ENCODE measurements at regions not wholly inside any gene's neighbourhood (a gene's known extent, or its start where the extent isn't known, plus 50 kb on each side); places are given as distances from the start of the nearest gene placed in this dataset.

GRCh38 chr7:42987648-42988214, 55.6 kb downstream of the MRPL32 start:
- DNase-seq (no peak), ATAC-seq (no peak)
- H3K27me3 Mint-ChIP-seq: peaks cover 35% of the 10 kb centered on the region
- peaks cover 5 to 9% of the 10 kb centered on the region in 2 donors for H3K9me3 Mint-ChIP-seq
- H3K27ac Mint-ChIP-seq: no peak overlapping the region
- no peak overlapping the region for H3K4me3 Mint-ChIP-seq
- no peaks in the 10 kb centered on the region for H3K4me1 Mint-ChIP-seq

GRCh38 chr7:42991024-42991423, 58.8 kb downstream of the MRPL32 start:
- DNase-seq (no peak), ATAC-seq (no peak)
- Mint-ChIP-seq H3K27ac (no peak overlapping the region), H3K9me3 (peaks cover 0 to 2% of the 10 kb centered on the region in 2 donors), H3K27me3 (peaks cover 46% of the 10 kb centered on the region), H3K4me3 (no peak overlapping the region), H3K4me1 (no peaks in the 10 kb centered on the region)

- Mint-ChIP-seq H3K27me3 (peaks cover 44% of the 10 kb centered on the region), H3K4me3 (no peak overlapping the region), H3K4me1 (no peaks in the 10 kb centered on the region), H3K27ac (no peak overlapping the region), H3K9me3 (no peaks in the 10 kb centered on the region)
- ATAC-seq (no peak), DNase-seq (no peak)
Measured at GRCh38 chr7:42991913-42992591, 59.9 kb downstream of the MRPL32 start.

- DNase-seq: no peak
- H3K4me3 Mint-ChIP-seq: peak overlapping the region in 1 of 2 donors; percentile 35
- no peaks in the 10 kb centered on the region for H3K4me1 Mint-ChIP-seq
- no peaks in the 10 kb centered on the region for H3K9me3 Mint-ChIP-seq
- peak overlapping the region in 1 of 2 donors; percentile 54 for H3K27ac Mint-ChIP-seq
- peaks cover 44% of the 10 kb centered on the region for H3K27me3 Mint-ChIP-seq
- ATAC-seq: no peak
Measured at GRCh38 chr7:42993038-42993437, 60.9 kb downstream of the MRPL32 start.

DNA sequence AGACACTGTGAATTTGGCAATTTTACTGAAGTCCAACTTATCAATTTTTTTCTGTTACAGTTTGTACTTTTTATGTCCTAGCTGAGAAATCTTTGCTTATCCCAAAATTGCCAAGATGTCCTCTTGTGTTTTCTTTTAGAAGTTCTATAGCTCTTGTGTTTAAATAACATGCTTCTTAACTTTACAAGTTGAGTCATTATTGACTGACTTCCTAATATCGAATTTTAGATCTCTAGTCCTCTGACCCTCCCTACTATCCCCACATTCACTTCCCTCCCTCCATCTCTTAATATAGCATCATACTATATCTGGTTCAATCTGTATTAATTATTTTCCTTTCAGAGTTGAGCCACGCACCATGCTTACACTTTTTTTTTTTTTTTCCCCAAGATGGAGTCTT, 61.9 kb downstream of the MRPL32 start:
- ATAC-seq: no peak
- Mint-ChIP-seq H3K4me3 (no peak overlapping the region), H3K27me3 (peaks cover 42% of the 10 kb centered on the region), H3K9me3 (no peaks in the 10 kb centered on the region), H3K4me1 (no peaks in the 10 kb centered on the region), H3K27ac (no peak overlapping the region)
- DNase-seq: no peak

- Mint-ChIP-seq H3K27me3 (peaks cover 37% of the 10 kb centered on the region), H3K9me3 (no peaks in the 10 kb centered on the region), H3K4me1 (no peaks in the 10 kb centered on the region), H3K4me3 (no peak overlapping the region), H3K27ac (no peak overlapping the region)
- DNase-seq (no peak), ATAC-seq (no peak)
Measured at GRCh38 chr7:42997611-42998010, 65.4 kb downstream of the MRPL32 start.

DNA sequence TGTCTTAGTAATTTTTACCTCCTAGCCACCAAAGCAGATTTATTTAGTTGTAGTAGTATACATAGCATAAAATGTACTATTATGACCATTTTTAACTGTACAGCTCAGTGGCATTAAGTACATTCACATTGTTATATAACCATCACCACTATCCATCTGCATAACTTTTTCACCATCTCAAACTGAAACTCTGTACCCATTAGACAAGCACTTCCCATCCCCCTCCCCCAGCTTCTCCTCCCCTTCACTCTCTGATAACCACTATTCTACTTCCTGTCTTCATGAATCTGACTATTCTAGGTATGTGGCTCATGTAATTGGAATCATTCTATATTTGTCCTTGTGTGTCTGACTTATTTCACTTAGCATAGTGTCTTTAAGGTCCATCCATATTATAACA, 71.9 kb downstream of the MRPL32 start:
- DNase-seq (peak in 1 of 2 donors; percentile 15), ATAC-seq (peak; percentile 70)
- no peaks in the 10 kb centered on the region for H3K9me3 Mint-ChIP-seq
- H3K27me3 Mint-ChIP-seq: peaks cover 45% of the 10 kb centered on the region
- H3K27ac Mint-ChIP-seq: peak overlapping the region in 1 of 2 donors; percentile 65
- H3K4me3 Mint-ChIP-seq: no peak overlapping the region
- peaks cover 8% of the 10 kb centered on the region for H3K4me1 Mint-ChIP-seq

DNA sequence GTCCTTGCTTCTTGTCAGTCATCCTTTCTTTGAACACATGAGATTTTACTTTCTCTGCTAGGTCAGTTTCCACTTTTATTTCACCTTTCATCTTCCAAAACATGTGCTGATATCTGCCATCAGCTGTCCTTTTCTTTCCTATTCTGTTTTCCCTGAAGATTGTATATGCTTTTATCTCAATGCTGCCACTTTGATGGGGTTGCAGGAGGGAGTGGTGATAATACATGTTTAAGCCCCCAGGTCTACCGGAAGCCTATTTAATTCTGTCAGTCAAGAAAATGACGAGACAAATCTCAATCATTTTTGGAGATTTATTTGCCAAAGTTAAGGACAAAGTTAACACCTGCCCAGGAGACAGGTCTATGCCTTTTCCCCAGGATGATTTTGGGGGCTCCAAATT, 73.8 kb downstream of the MRPL32 start:
- Mint-ChIP-seq H3K9me3 (no peaks in the 10 kb centered on the region), H3K27me3 (peaks cover 42% of the 10 kb centered on the region), H3K4me3 (no peak overlapping the region), H3K27ac (no peak overlapping the region), H3K4me1 (peaks cover 8% of the 10 kb centered on the region)
- DNase-seq (no peak), ATAC-seq (no peak)

DNA sequence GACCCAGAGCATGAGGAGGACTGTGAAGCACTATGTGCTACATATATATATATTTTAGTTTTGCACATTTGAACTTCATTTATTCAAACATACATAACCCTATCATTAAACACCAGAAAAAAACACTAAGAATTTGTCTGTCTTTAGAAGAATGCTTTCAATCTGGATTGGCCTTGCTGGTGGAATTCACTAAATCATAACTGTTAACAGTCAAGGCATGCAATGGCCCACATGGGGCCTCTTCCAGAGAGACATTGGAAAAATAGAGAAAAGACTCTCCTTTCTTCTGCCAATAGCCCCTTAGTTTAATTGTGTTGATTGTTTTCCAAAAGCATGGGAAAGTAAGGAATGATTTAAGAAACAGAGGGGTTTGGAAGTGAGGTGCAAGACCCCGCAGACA, 77.9 kb downstream of the MRPL32 start:
- Mint-ChIP-seq H3K27me3 (peaks cover 38% of the 10 kb centered on the region), H3K4me1 (no peaks in the 10 kb centered on the region)

DNA sequence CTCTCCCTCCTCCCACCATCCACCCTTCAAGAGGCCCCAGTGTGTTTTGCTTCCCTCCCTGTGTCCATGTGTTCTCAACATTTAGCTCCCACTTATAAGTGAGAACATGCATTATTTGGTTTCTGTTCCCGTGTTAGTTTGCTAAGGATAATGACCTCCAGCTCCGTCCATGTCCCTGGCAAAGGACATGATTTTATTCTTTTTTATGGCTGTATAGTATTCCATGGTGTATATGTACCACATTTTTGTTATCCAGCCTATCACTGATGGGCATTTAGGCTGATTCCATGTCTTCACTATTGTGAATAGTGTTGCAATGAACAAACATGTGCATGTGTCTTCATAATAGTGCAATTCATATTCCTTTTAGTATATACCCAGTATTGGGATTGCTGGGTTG, 79.7 kb downstream of the MRPL32 start:
- Mint-ChIP-seq H3K27ac (no peak overlapping the region), H3K4me1 (no peaks in the 10 kb centered on the region), H3K9me3 (peaks cover 0 to 5% of the 10 kb centered on the region in 2 donors), H3K27me3 (peaks cover 36% of the 10 kb centered on the region), H3K4me3 (no peak overlapping the region)
- no peak for DNase-seq
- ATAC-seq: no peak

More for the DNA sequence above, 77.9 kb downstream of the MRPL32 start:
- DNase-seq (no peak), ATAC-seq (no peak)
- H3K4me3 Mint-ChIP-seq: no peak overlapping the region
- peaks cover 0 to 5% of the 10 kb centered on the region in 2 donors for H3K9me3 Mint-ChIP-seq
- no peak overlapping the region for H3K27ac Mint-ChIP-seq

DNA sequence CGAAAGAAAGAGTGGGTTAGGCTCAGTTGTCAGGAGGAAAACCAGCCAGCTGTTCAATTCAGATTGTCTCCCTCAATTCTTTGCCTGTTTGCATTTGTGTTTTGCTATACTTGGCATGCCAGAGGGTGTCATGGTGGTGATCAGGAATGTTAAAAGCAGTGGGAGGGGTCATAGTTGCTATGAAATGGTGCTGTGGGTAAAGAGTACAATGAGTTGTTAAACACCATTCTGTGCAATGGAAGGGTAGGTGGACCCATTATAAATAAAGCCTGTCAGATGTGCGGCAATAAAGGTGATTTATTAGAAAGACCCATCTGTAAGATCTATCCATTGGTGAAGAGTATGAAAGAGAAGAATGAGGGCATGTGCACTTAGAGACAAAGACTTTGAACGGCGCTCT, 82.2 kb downstream of the MRPL32 start:
- no peak overlapping the region for H3K27ac Mint-ChIP-seq
- H3K4me1 Mint-ChIP-seq: no peaks in the 10 kb centered on the region
- H3K9me3 Mint-ChIP-seq: peaks cover 0 to 5% of the 10 kb centered on the region in 2 donors
- no peak for ATAC-seq
- DNase-seq: no peak
- no peak overlapping the region for H3K4me3 Mint-ChIP-seq
- H3K27me3 Mint-ChIP-seq: peaks cover 41% of the 10 kb centered on the region

- Mint-ChIP-seq H3K27ac (no peak overlapping the region), H3K4me1 (no peaks in the 10 kb centered on the region), H3K4me3 (no peak overlapping the region), H3K9me3 (peaks cover 0 to 5% of the 10 kb centered on the region in 2 donors), H3K27me3 (peaks cover 37% of the 10 kb centered on the region)
- no peak for DNase-seq
- ATAC-seq: no peak
Measured at GRCh38 chr7:43015301-43015700, 83.1 kb downstream of the MRPL32 start.

GRCh38 chr7:43018446-43018845, 86.3 kb downstream of the MRPL32 start:
- Mint-ChIP-seq H3K27me3 (peaks cover 40% of the 10 kb centered on the region), H3K4me3 (no peak overlapping the region), H3K9me3 (no peaks in the 10 kb centered on the region), H3K4me1 (no peaks in the 10 kb centered on the region), H3K27ac (no peak overlapping the region)
- DNase-seq (no peak), ATAC-seq (no peak)

DNA sequence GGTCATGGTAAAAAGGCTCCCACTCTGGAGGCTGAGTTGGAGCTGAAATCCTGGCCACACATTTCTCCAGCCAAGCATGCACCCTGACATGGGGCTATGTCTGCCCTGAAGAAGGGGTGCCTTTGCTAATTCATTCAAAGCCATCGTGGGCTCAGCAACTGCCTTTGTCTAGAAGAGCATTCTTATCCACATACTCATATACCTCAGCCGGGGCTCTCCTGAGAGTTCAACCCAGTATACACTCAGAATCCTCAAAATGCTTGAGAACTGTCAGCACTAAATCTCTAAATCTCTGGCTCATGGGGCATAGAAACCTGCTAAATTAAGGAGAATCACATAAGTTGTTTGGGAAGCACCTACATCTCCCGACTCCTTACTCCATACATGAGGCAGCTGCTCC, 89.3 kb downstream of the MRPL32 start:
- Mint-ChIP-seq H3K9me3 (no peaks in the 10 kb centered on the region), H3K27me3 (peaks cover 21% of the 10 kb centered on the region), H3K4me3 (no peak overlapping the region), H3K27ac (peak overlapping the region in 1 of 2 donors; percentile 39), H3K4me1 (no peaks in the 10 kb centered on the region)
- DNase-seq (no peak), ATAC-seq (no peak)

- no peaks in the 10 kb centered on the region for H3K9me3 Mint-ChIP-seq
- no peak overlapping the region for H3K27ac Mint-ChIP-seq
- no peak for DNase-seq
- no peak overlapping the region for H3K4me3 Mint-ChIP-seq
- H3K4me1 Mint-ChIP-seq: no peaks in the 10 kb centered on the region
- peaks cover 16% of the 10 kb centered on the region for H3K27me3 Mint-ChIP-seq
- ATAC-seq: no peak
Measured at GRCh38 chr7:43022008-43022407, 89.8 kb downstream of the MRPL32 start.

DNA sequence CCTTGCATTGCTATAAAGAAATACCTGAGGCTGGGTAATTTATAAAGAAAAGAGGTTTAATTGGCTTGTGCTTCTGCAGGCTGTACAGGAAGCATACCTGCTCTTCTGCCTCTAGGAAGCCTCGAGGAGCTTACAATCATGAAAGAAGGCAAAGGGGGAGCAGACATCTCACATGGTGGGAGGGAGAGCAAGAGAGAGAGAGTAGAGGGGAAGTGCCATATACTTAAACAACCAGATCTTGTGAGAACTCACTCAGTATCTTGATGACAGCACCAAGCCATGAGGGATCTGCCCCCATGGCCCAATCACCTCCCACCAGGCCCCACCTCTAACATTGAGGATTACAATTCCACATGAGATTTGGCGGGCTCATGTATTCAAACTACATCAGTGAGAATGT, 79.1 kb upstream of the HECW1 start:
- DNase-seq: no peak
- Mint-ChIP-seq H3K4me3 (no peak overlapping the region), H3K9me3 (no peaks in the 10 kb centered on the region), H3K27ac (no peak overlapping the region), H3K27me3 (peaks cover 24% of the 10 kb centered on the region), H3K4me1 (no peaks in the 10 kb centered on the region)
- ATAC-seq: no peak

Data from stimulated activated naive CD8-positive, alpha-beta T cell treated with anti-CD3 and anti-CD28 coated beads, Interleukin-15, amount 100 ng/mL, for 72 hours (primary cell).